A673 (cell line): ENCODE measurements at regions not wholly inside any gene's neighbourhood (a gene's known extent, or its start where the extent isn't known, plus 50 kb on each side); places are given as distances from the start of the nearest gene placed in this dataset.
"Not testable (repeated sequence)": the region's sequence is repeated elsewhere in the genome, so short reads cannot be mapped to it uniquely, and the experiment has no call there.

ENCODE experiments used
- BruUV-seq: library from RNA; stranded (reverse); fragments of 400-500 nt; replicated peaks from 2 replicates; lab custom pipeline; 2021; lab: Mats Ljungman, UMichigan
- CTCF ChIA-PET: fragments of 300-600 bp; sonication (Branson Sonifier 250); formaldehyde crosslinking; loops from one replicate; lab custom pipeline; 2022; ENCODE audit warnings: antibody characterized with exemption; lab: Charles Lee
- POLR2A ChIA-PET: fragments of 300-600 bp; sonication (Branson Sonifier 250); formaldehyde crosslinking; loops from one replicate; lab custom pipeline; 2022; ENCODE audit warnings: antibody characterized with exemption; ENCODE audit not compliant: low non-redundant PET; lab: Charles Lee
- DNase-seq: peaks from one replicate; pipeline ENCODE4 v3.0.0-alpha.2; 2015; ENCODE audit warnings: low spot score
- H3K27ac ChIP-seq: fragments of 200-600 bp; sonication (generic); 2 replicates; pipeline ENCODE4 v1.5.1; 2016; ENCODE audit warnings: mixed run types, low read depth, mild to moderate bottlenecking, mixed read lengths, antibody characterized with exemption, low read length; ENCODE audit not compliant: poor library complexity, severe bottlenecking
- H3K27me3 ChIP-seq: fragments of 200-600 bp; sonication (generic); replicated peaks from 2 replicates; pipeline ENCODE4 v1.6.1; 2017; ENCODE audit warnings: mixed run types, low read depth, mild to moderate bottlenecking, mixed read lengths, antibody characterized with exemption, low read length; ENCODE audit not compliant: insufficient read depth, poor library complexity
- H3K36me3 ChIP-seq: fragments of 200-600 bp; sonication (generic); 2 replicates; pipeline ENCODE4 v1.6.1; 2016; ENCODE audit warnings: mixed run types, mild to moderate bottlenecking, mixed read lengths, antibody characterized with exemption, low read length; ENCODE audit not compliant: insufficient read depth, poor library complexity, severe bottlenecking
- H3K4me1 ChIP-seq: fragments of 200-600 bp; sonication (generic); 2 replicates; pipeline ENCODE4 v1.6.1; 2017; ENCODE audit warnings: mixed run types, mild to moderate bottlenecking, mixed read lengths, antibody characterized with exemption, low read length; ENCODE audit not compliant: insufficient read depth, poor library complexity, severe bottlenecking
- H3K4me3 ChIP-seq: fragments of 200-600 bp; sonication (generic); 2 replicates; pipeline ENCODE4 v1.5.1; 2016; ENCODE audit warnings: low read depth, mixed run types, mild to moderate bottlenecking, mixed read lengths, low read length; ENCODE audit not compliant: poor library complexity, severe bottlenecking
- H3K9me3 ChIP-seq: fragments of 200-600 bp; sonication (generic); 2 replicates; pipeline ENCODE4 v1.6.1; 2016; ENCODE audit warnings: mixed run types, low read depth, mild to moderate bottlenecking, mixed read lengths, antibody characterized with exemption, low read length; ENCODE audit not compliant: poor library complexity, severe bottlenecking
- EZH2 ChIP-seq: fragments of 200-600 bp; sonication (generic); IDR thresholded peaks from 2 replicates; pipeline ENCODE4 v1.6.1; 2017; ENCODE audit warnings: borderline replicate concordance, low read depth, mild to moderate bottlenecking, mixed read lengths, antibody characterized with exemption, low read length; ENCODE audit not compliant: poor library complexity, severe bottlenecking
- intact Hi-C: fragments of 100-400 bp; cut with micrococcal nuclease; formaldehyde crosslinking; loops from one replicate; pipeline ENCODE4 v1.10.0; 2022; ENCODE audit not compliant: unreplicated experiment
- TF ChIP-seq, protein P1 (sequence below): fragments of 300-800, 200-600 bp; sonication (generic); conservative IDR thresholded peaks from 2 replicates; pipeline ENCODE4 v1.5.1; 2017; ENCODE audit warnings: low read depth, mild to moderate bottlenecking, antibody characterized with exemption, low read length, moderate library complexity, mixed read lengths

DNA sequence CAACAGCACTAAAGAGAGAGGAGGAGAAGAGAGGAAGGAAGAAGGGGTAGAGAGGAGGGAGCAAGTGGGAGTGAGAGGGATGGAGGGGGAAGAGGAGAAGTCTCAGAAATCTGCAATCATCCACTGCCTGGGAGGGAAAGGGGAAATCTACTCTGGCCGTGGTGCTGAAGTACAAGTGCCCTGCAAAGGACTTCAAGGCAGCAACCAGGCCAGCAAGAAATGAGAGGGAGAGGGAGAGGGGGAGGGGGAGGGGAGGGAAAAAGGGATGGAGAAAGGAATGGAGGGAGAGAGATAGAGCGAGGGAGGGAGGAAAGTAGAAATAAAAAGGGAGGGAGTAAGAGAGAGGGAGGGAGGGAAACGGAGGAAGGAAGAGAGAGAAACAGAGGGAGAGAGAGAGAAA is 130.8 kb upstream of the EEF2KMT start:
- intact Hi-C loops, result no loop called here

DNA sequence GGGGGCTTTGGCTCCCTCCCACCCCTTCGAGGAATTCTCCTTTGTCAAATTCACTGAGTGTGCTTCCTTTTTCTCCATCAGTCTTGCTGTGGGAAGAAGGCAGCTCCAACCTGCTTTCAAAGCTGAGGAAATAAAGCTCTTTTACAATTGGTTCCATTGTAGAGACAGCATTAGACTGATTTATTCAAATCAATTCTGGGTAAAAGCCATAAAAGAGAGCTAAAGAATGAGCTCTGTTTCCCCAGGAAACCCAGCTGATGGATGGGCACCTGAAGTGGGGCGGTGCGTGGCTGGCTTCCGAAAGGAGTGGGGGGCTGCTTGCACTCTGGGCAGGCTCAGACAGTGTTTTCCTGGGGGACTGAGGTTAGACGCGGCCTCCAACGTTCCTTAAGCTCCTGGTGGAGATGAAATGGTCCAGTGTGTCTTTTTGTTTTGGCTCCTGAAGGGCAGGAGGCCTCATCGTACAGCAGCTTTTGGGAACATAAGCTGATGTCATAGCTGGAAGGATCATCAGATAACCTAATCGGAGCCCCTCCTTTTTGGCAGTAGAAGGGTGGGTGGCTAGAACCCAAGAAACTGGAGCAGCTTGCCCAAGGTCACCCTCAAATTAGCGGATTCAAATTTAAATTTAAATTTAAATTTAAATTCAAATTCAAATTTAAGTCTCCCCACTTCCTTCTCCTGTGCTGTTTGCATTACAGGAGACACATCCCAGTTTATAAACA is 128.5 kb upstream of the EEF2KMT start:
- ChIA-PET CTCF (no interaction called here), POLR2A (no interaction called here)
- no peak overlapping the region for H3K27ac ChIP-seq
- intact Hi-C loops, result no loop called here
- no peaks in the 10 kb centered on the region for H3K9me3 ChIP-seq
- no peaks in the 10 kb centered on the region for H3K4me1 ChIP-seq
- no TSS peak for BruUV-seq
- H3K36me3 ChIP-seq, result no peaks in the 10 kb centered on the region
- DNase-seq, result no peak
- H3K27me3 ChIP-seq, result peaks cover 41% of the 10 kb centered on the region
- no peak overlapping the region for H3K4me3 ChIP-seq
- no peak for TF ChIP-seq EZH2
- TF ChIP-seq, protein P1, sequence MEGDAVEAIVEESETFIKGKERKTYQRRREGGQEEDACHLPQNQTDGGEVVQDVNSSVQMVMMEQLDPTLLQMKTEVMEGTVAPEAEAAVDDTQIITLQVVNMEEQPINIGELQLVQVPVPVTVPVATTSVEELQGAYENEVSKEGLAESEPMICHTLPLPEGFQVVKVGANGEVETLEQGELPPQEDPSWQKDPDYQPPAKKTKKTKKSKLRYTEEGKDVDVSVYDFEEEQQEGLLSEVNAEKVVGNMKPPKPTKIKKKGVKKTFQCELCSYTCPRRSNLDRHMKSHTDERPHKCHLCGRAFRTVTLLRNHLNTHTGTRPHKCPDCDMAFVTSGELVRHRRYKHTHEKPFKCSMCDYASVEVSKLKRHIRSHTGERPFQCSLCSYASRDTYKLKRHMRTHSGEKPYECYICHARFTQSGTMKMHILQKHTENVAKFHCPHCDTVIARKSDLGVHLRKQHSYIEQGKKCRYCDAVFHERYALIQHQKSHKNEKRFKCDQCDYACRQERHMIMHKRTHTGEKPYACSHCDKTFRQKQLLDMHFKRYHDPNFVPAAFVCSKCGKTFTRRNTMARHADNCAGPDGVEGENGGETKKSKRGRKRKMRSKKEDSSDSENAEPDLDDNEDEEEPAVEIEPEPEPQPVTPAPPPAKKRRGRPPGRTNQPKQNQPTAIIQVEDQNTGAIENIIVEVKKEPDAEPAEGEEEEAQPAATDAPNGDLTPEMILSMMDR, result no peak

More for the DNA sequence above, 130.8 kb upstream of the EEF2KMT start:
- TF ChIP-seq, protein P1, result no peak
- no peak for TF ChIP-seq EZH2
- no TSS peak for BruUV-seq
- no peaks in the 10 kb centered on the region for H3K36me3 ChIP-seq
- DNase-seq, result no peak
- H3K4me1 ChIP-seq, result no peaks in the 10 kb centered on the region
- no peaks in the 10 kb centered on the region for H3K9me3 ChIP-seq
- H3K27me3 ChIP-seq, result peaks cover 55% of the 10 kb centered on the region
- H3K4me3 ChIP-seq, result no peak overlapping the region
- POLR2A ChIA-PET, result no interaction called here
- CTCF ChIA-PET, result no interaction called here
- H3K27ac ChIP-seq, result no peak overlapping the region

DNA sequence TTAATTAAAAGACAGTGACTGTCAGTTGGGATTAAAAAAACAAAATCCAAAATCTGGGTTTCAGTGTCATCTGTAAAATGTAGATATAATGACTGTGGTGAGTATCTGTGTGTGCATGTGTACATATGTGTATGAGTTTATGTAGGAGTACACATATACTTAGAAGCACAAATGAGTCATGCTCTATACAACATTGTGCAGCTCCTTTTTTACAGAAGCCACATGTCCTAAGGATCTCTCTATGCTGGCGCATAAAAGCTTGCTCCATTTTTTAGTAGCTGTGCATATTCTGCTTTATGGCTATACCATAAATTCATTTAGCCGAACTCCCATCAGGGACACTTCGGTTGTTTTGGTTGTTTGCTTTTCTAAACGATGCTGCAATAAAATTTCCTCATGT is 125.2 kb upstream of the EEF2KMT start:
- no peak for DNase-seq
- peaks cover 39% of the 10 kb centered on the region for H3K27me3 ChIP-seq
- ChIA-PET POLR2A (no interaction called here), CTCF (no interaction called here)
- no peak overlapping the region for H3K4me3 ChIP-seq
- H3K27ac ChIP-seq, result no peak overlapping the region
- intact Hi-C loops, result no loop called here
- H3K4me1 ChIP-seq, result no peaks in the 10 kb centered on the region
- no peaks in the 10 kb centered on the region for H3K9me3 ChIP-seq
- TF ChIP-seq, protein P1, result no peak
- TF ChIP-seq EZH2, result no peak
- BruUV-seq, result no TSS peak
- no peaks in the 10 kb centered on the region for H3K36me3 ChIP-seq

DNA sequence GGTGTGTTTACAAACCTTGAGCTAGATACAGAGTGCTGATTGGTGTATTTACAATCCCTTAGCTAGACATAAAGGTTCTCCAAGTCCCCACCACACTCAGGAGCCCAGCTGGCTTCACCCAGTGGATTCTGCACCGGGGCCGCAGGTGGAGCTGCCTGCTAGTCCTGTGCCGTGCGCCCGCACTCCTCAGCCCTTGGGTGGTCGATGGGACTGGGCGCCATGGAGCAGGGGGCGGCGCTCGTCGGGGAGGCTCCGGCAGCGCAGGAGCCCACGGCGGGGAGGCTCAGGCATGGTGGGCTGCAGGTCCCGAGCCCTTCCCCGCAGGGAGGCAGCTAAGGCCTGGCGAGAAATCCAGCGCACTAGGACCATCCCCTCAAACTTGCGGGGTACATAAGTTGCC is 124.2 kb upstream of the EEF2KMT start:
- CTCF ChIA-PET, H3K27ac ChIP-seq, DNase-seq, BruUV-seq, H3K9me3 ChIP-seq, H3K4me3 ChIP-seq, H3K36me3 ChIP-seq, POLR2A ChIA-PET, intact Hi-C loops, H3K4me1 ChIP-seq: not testable (repeated sequence)
- peaks cover 34% of the 10 kb centered on the region for H3K27me3 ChIP-seq
